ENCODE measurements at regions not wholly inside any gene's neighbourhood (a gene's known extent, or its start where the extent isn't known, plus 50 kb on each side); places are given as distances from the start of the nearest gene placed in this dataset.

DNA sequence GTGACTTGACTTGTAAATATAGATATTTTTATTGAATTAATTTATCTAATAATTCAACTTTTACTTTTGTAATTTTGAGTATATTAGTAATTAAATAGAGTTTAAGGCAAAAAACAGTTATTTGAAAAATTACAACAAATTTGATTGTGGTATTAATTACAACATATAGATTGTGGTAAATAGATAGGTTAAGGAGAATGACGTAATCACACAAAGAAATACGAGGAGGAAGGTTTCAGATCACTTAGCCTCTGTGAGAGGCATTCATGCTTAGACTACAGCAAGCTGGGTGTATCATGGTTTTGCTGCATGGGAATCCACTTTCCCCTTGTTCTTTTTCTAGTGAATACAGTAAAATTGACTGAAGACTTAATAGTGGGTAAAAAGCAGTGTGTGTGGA, 878.4 kb upstream of the EDIL3 start:
- Mint-ChIP-seq H3K4me1 (no peaks in the 10 kb centered on the region), H3K27me3 (ENCODE audit: low read depth, poor library complexity) (no peaks in the 10 kb centered on the region), H3K9me3 (no peaks in the 10 kb centered on the region), H3K4me3 (no peak overlapping the region), H3K36me3 (ENCODE audit: low read depth) (no peaks in the 10 kb centered on the region), H3K27ac (no peak overlapping the region)
- TF ChIP-seq, protein P1, sequence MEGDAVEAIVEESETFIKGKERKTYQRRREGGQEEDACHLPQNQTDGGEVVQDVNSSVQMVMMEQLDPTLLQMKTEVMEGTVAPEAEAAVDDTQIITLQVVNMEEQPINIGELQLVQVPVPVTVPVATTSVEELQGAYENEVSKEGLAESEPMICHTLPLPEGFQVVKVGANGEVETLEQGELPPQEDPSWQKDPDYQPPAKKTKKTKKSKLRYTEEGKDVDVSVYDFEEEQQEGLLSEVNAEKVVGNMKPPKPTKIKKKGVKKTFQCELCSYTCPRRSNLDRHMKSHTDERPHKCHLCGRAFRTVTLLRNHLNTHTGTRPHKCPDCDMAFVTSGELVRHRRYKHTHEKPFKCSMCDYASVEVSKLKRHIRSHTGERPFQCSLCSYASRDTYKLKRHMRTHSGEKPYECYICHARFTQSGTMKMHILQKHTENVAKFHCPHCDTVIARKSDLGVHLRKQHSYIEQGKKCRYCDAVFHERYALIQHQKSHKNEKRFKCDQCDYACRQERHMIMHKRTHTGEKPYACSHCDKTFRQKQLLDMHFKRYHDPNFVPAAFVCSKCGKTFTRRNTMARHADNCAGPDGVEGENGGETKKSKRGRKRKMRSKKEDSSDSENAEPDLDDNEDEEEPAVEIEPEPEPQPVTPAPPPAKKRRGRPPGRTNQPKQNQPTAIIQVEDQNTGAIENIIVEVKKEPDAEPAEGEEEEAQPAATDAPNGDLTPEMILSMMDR (IDR thresholded peaks at IDR 0.05): no peak
- DNase-seq: no peak

DNA sequence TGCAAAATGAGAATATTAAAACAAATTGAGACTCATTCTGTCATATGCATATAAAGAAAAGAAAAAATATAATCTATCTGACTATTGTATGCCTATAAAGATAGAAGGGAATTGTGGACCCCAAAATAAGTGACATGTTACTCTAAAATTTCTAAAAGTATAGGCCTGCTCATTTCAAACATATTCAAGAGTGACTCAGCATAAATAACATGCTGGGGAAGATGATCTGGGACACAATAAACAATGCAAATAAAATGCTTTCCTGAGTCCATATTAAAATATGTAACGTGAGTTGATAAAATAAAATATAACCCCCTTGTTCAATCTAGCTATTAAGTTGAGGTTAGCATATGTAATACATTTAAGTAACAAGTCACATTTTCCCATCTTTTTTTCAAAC, 882.0 kb upstream of the EDIL3 start:
- Mint-ChIP-seq H3K27me3 (ENCODE audit: low read depth, poor library complexity) (no peaks in the 10 kb centered on the region), H3K9me3 (no peaks in the 10 kb centered on the region)

DNA sequence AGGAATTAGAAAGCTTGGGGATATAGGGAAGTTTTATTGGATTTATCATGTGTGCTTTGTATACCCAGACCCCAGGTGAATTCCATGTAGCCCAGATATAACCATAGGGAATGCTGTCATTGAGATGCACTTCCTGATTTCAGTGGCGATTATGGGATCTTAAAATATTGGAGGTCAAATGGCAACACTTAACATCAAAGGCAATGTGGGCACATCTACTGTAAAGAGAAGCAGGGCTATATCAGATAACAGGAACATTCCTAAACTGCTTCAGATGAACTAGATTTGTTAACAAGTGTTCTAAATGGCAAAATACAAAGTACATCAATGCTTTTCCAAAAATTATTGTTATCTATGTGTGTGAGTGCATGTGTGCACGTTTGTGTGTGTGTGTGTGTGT, 883.5 kb upstream of the EDIL3 start:
- Mint-ChIP-seq H3K9me3 (no peaks in the 10 kb centered on the region), H3K27me3 (ENCODE audit: low read depth, poor library complexity) (no peaks in the 10 kb centered on the region), H3K4me3 (no peak overlapping the region), H3K27ac (no peak overlapping the region), H3K4me1 (no peaks in the 10 kb centered on the region), H3K36me3 (ENCODE audit: low read depth) (no peaks in the 10 kb centered on the region)
- no peak for DNase-seq
- TF ChIP-seq, protein P1 (IDR thresholded peaks at IDR 0.05): no peak

More for the DNA sequence above, 882.0 kb upstream of the EDIL3 start:
- no peak for DNase-seq
- TF ChIP-seq, protein P1 (IDR thresholded peaks at IDR 0.05): no peak
- H3K4me1 Mint-ChIP-seq: no peaks in the 10 kb centered on the region
- H3K4me3 Mint-ChIP-seq: no peak overlapping the region
- no peak overlapping the region for H3K27ac Mint-ChIP-seq
- no peaks in the 10 kb centered on the region for H3K36me3 Mint-ChIP-seq (ENCODE audit: low read depth)

DNA sequence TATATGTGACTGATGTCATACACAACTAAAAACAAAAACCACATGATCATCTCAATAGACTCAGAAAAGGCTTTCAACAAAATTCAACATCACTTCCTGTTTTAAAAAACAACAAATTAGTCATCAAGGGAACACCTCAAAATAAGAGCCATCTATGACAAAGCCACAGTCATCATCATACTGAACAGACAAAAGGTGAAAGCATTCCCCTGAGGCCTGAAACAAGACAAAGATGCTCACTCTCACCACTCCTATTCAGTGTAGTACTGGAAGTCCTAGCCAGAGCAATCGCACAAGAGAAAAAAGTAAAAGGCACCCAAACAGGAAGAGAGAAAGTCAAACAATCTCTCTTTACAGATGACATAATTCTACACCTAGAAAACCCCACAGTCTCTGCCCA, 893.5 kb upstream of the EDIL3 start:
- no peaks in the 10 kb centered on the region for H3K9me3 Mint-ChIP-seq
- TF ChIP-seq, protein P1 (IDR thresholded peaks at IDR 0.05): no peak
- H3K27ac Mint-ChIP-seq: no peak overlapping the region
- H3K27me3 Mint-ChIP-seq (ENCODE audit: low read depth, poor library complexity): no peaks in the 10 kb centered on the region
- no peak overlapping the region for H3K4me3 Mint-ChIP-seq
- H3K4me1 Mint-ChIP-seq: no peaks in the 10 kb centered on the region
- no peaks in the 10 kb centered on the region for H3K36me3 Mint-ChIP-seq (ENCODE audit: low read depth)
- no peak for DNase-seq

DNA sequence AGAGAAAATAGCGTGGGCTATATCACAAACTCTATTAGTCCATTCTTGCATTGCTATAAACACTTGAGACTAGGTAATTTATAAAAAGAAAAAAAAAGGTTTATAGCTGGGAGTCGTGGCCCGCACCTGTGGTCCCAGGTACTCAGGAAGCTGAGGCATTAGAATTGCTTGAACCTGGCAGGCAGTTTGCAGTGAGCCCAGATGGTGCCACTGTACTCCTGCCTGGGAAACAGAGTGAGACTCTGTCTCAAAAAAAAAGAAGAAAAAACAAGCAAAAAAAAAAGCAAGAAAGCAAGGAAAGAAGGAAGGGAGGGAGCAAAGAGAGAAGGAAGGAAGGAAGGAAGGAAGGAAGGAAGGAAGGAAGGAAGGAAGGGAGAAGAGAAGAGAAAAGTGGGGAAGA, 904.2 kb upstream of the EDIL3 start:
- no peak overlapping the region for H3K27ac Mint-ChIP-seq
- H3K27me3 Mint-ChIP-seq (ENCODE audit: low read depth, poor library complexity): no peaks in the 10 kb centered on the region
- no peaks in the 10 kb centered on the region for H3K4me1 Mint-ChIP-seq
- no peaks in the 10 kb centered on the region for H3K9me3 Mint-ChIP-seq
- no peak for DNase-seq
- H3K4me3 Mint-ChIP-seq: no peak overlapping the region
- no peaks in the 10 kb centered on the region for H3K36me3 Mint-ChIP-seq (ENCODE audit: low read depth)
- TF ChIP-seq, protein P1 (IDR thresholded peaks at IDR 0.05): no peak

DNA sequence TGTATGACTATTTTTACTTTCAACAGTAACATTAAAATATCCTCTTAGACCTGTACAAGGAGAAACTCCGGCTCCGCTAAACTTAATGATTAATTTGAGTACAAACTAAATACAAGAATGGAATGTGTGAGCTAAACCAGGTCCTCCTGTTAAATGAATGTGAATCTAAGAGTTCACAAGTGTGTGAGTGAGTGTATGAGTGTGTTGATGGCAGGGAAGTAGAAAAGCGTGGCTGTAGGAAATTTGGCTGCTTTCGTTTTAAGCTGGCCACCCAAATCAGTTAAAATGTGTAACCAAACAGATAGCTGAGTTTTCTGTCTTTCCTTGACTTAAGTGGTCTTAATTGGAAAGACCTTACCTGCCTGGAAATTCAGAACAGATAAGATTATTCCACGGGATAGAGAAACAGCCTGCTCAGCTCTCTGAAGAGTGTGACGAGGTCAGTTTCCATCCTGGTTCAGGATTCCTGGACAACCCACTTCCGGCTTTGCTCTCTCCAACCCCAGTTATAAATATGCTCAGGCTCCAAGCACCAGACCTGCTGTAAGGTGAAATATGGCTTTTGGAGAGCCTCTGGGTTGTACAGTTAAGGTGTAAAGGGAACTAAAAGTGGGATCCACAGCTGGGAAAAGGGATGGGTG, 908.6 kb upstream of the EDIL3 start:
- TF ChIP-seq, protein P1 (IDR thresholded peaks at IDR 0.05): no peak
- Mint-ChIP-seq H3K27me3 (ENCODE audit: low read depth, poor library complexity) (no peaks in the 10 kb centered on the region), H3K4me1 (no peaks in the 10 kb centered on the region), H3K27ac (no peak overlapping the region), H3K9me3 (no peaks in the 10 kb centered on the region), H3K4me3 (no peak overlapping the region), H3K36me3 (ENCODE audit: low read depth) (no peaks in the 10 kb centered on the region)
- DNase-seq: no peak
